ENCODE measurements at regions not wholly inside any gene's neighbourhood (a gene's known extent, or its start where the extent isn't known, plus 50 kb on each side); places are given as distances from the start of the nearest gene placed in this dataset.

GRCh38 chr4:120403296-120403695 is 336.6 kb upstream of the MAD2L1 start:
- no peak overlapping the region for H2AK5ac ChIP-seq (ENCODE audit: insufficient read length, low read length)
- peaks cover 5% of the 10 kb centered on the region in 2 experiments; a peak in 3 of 4 replicates for H3K4me1 Mint-ChIP-seq
- H3K56ac ChIP-seq (ENCODE audit: insufficient read length, low read depth, low read length): no peak overlapping the region
- H3K27ac ChIP-seq (ENCODE audit: insufficient read length, low read depth, low read length): no peak overlapping the region
- no CpG with 5 or more reads among the region's 2 CpGs for WGBS (ENCODE audit: extremely low coverage, insufficient read length, low lambda C conversion rate)
- no peak overlapping the region for H3T11ph ChIP-seq (ENCODE audit: low read length)
- H3K4me1 ChIP-seq (ENCODE audit: insufficient read depth, low read length): no peaks in the 10 kb centered on the region
- no peaks in the 10 kb centered on the region for H4K20me1 ChIP-seq (ENCODE audit: control insufficient read depth, insufficient read depth, insufficient read length)
- H3K36me3 Mint-ChIP-seq (ENCODE audit: insufficient read depth in 1 of 3, low read depth in 3 of 3): peaks cover 0 to 1% (median 0%) of the 10 kb centered on the region in 3 experiments; a peak in 1 of 7 replicates
- H3K9me3 ChIP-seq (ENCODE audit: control insufficient read depth, low read depth, low read length): no peaks in the 10 kb centered on the region
- no peaks in the 10 kb centered on the region for H3K27me3 ChIP-seq (ENCODE audit: insufficient read depth, low read length)
- no peak overlapping the region; a peak in 1 of 5 replicates for H3K4me3 Mint-ChIP-seq
- no peak overlapping the region for H4K91ac ChIP-seq (ENCODE audit: insufficient read length, low read depth, low read length)
- no peak overlapping the region for H2AFZ ChIP-seq (ENCODE audit: low read length)
- no peak for TF ChIP-seq CTCF (conservative IDR thresholded peaks at IDR 0.05)
- no peak overlapping the region for H3K4ac ChIP-seq (ENCODE audit: low read depth, low read length)
- H2BK12ac ChIP-seq (ENCODE audit: insufficient read length, low read depth, low read length): no peak overlapping the region
- H4K5ac ChIP-seq (ENCODE audit: insufficient read length, low read depth, low read length): no peak overlapping the region
- no peak overlapping the region for H2BK120ac ChIP-seq (ENCODE audit: low read depth, low read length, poor library complexity, severe bottlenecking)
- H3K23me2 ChIP-seq (ENCODE audit: insufficient read length, low read depth, low read length, poor library complexity, severe bottlenecking): no peaks in the 10 kb centered on the region
- H3K79me2 ChIP-seq (ENCODE audit: insufficient read depth, low read length): no peaks in the 10 kb centered on the region
- no peak for DNase-seq
- H3K18ac ChIP-seq (ENCODE audit: insufficient read length, low read depth, low read length): no peak overlapping the region
- H2BK5ac ChIP-seq (ENCODE audit: insufficient read length, low read length): no peak overlapping the region
- H3K14ac ChIP-seq (ENCODE audit: insufficient read depth, low read length): no peak overlapping the region
- no peaks in the 10 kb centered on the region for H3K9me3 Mint-ChIP-seq
- no peak overlapping the region for H4K8ac ChIP-seq (replicated peaks; ENCODE audit: insufficient read length, low read depth, low read length)
- no peaks in the 10 kb centered on the region for H3K79me1 ChIP-seq (ENCODE audit: insufficient read depth, low read depth, low read length, poor library complexity, severe bottlenecking)
- H2BK20ac ChIP-seq (ENCODE audit: low read depth, low read length, poor library complexity, severe bottlenecking): no peak overlapping the region
- H3K27ac Mint-ChIP-seq: no peak overlapping the region
- no peak overlapping the region for H3K23ac ChIP-seq (ENCODE audit: insufficient read length, low read depth, low read length)
- no peaks in the 10 kb centered on the region for H3K27me3 Mint-ChIP-seq (ENCODE audit: low read depth)
- H2BK15ac ChIP-seq (ENCODE audit: low read depth, low read length): no peak overlapping the region
- H3K9ac ChIP-seq (ENCODE audit: extremely low read depth, insufficient read length, low read length): no peak overlapping the region
- H3K4me2 ChIP-seq (ENCODE audit: insufficient read depth, insufficient read length, low read length): no peak overlapping the region

Data from H9 (cell line).